ENCODE measurements at regions not wholly inside any gene's neighbourhood (a gene's known extent, or its start where the extent isn't known, plus 50 kb on each side); places are given as distances from the start of the nearest gene placed in this dataset.

GRCh38 chr21:20265707-20266440 is 732.3 kb upstream of the NCAM2 start:
- no peak for TF ChIP-seq CTCF (IDR thresholded peaks at IDR 0.05)
- no peak for TF ChIP-seq POLR2A (IDR thresholded peaks at IDR 0.05)

Data from heart left ventricle (tissue), 13 donors.